ENCODE measurements at regions not wholly inside any gene's neighbourhood (a gene's known extent, or its start where the extent isn't known, plus 50 kb on each side); places are given as distances from the start of the nearest gene placed in this dataset.

GRCh38 chr1:172966844-172967540, 83.7 kb downstream of the TNFSF18 start:
- H3K9me3 ChIP-seq, result no peaks in the 10 kb centered on the region
- H3K4me1 ChIP-seq, result peaks cover 15% of the 10 kb centered on the region
- DNase-seq, result no peak
- no peaks in the 10 kb centered on the region for H3K36me3 ChIP-seq (replicated peaks in 1 of 2; ENCODE audit: insufficient read depth in 1 of 2, low read depth in 2 of 2)
- intact Hi-C loops (cut with DNase I), result no loop called here
- ATAC-seq, result no peak
- H3K4me3 ChIP-seq, result no peak overlapping the region
- H3K27me3 ChIP-seq, result no peaks in the 10 kb centered on the region
- TF ChIP-seq, protein P1, sequence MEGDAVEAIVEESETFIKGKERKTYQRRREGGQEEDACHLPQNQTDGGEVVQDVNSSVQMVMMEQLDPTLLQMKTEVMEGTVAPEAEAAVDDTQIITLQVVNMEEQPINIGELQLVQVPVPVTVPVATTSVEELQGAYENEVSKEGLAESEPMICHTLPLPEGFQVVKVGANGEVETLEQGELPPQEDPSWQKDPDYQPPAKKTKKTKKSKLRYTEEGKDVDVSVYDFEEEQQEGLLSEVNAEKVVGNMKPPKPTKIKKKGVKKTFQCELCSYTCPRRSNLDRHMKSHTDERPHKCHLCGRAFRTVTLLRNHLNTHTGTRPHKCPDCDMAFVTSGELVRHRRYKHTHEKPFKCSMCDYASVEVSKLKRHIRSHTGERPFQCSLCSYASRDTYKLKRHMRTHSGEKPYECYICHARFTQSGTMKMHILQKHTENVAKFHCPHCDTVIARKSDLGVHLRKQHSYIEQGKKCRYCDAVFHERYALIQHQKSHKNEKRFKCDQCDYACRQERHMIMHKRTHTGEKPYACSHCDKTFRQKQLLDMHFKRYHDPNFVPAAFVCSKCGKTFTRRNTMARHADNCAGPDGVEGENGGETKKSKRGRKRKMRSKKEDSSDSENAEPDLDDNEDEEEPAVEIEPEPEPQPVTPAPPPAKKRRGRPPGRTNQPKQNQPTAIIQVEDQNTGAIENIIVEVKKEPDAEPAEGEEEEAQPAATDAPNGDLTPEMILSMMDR (IDR thresholded peaks at IDR 0.05), result no peak
- no peak for TF ChIP-seq POLR2A (IDR thresholded peaks at IDR 0.05)
- no peak overlapping the region for H3K27ac ChIP-seq

GRCh38 chr1:172967936-172968335, 82.8 kb downstream of the TNFSF18 start:
- Histone ChIP-seq H3K27me3 (no peaks in the 10 kb centered on the region), H3K27ac (no peak overlapping the region), H3K36me3 (replicated peaks in 1 of 2; ENCODE audit: insufficient read depth in 1 of 2, low read depth in 2 of 2) (no peaks in the 10 kb centered on the region), H3K9me3 (no peaks in the 10 kb centered on the region), H3K4me1 (peaks cover 21% of the 10 kb centered on the region), H3K4me3 (no peak overlapping the region)
- intact Hi-C loops (cut with DNase I), result no loop called here
- TF ChIP-seq, protein P1 (IDR thresholded peaks at IDR 0.05), result no peak
- TF ChIP-seq POLR2A (IDR thresholded peaks at IDR 0.05), result no peak
- no peak for DNase-seq
- ATAC-seq, result no peak

DNA sequence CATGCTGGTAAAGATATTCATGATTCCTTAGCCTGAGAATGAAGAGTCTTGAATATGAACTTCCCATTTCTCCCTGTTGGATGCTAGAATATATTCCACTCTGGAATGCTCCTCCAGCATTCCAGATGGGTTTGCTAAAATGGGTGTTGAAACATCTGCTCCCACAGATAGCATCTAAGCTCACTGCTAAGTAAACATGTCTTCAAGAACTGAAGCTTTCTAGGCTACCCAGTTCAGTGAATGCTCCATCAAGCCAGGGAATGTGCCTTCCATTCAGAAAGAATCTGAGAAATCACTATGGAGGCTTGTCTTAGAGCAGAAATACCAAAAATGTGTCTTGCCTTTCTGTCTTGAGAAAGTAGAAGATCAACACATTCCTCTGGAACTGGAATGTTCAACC, 81.1 kb downstream of the TNFSF18 start:
- Histone ChIP-seq H3K4me3 (no peak overlapping the region), H3K4me1 (peaks cover 28% of the 10 kb centered on the region), H3K27me3 (no peaks in the 10 kb centered on the region), H3K27ac (no peak overlapping the region), H3K36me3 (replicated peaks in 1 of 2; ENCODE audit: insufficient read depth in 1 of 2, low read depth in 2 of 2) (no peaks in the 10 kb centered on the region), H3K9me3 (no peaks in the 10 kb centered on the region)
- DNase-seq (no peak), ATAC-seq (no peak)
- intact Hi-C loops (cut with DNase I), result no loop called here
- no peak for TF ChIP-seq POLR2A (IDR thresholded peaks at IDR 0.05)
- TF ChIP-seq, protein P1 (IDR thresholded peaks at IDR 0.05), result no peak

DNA sequence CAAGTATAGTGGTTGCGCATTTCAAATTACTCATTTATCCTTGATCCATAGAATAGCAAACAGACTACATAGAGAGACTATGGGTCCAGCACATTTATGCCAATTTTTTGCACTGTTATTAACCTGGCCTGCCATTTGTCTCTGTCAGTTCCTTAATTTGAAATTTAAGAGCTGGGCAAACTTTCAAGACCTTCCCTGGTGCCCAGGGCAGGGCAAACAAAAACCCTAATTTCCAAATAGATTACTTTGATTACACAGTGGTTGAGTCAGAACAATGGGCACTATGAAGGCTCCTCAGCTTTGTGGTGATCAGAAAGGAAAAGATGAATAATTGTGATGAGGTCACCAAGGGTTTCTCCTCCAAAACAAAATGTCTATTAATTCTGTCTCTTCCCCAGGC, 80.6 kb downstream of the TNFSF18 start:
- intact Hi-C loops (cut with DNase I), result no loop called here
- Histone ChIP-seq H3K4me3 (no peak overlapping the region), H3K27ac (no peak overlapping the region), H3K9me3 (no peaks in the 10 kb centered on the region), H3K36me3 (replicated peaks in 1 of 2; ENCODE audit: insufficient read depth in 1 of 2, low read depth in 2 of 2) (no peaks in the 10 kb centered on the region), H3K4me1 (peaks cover 28% of the 10 kb centered on the region), H3K27me3 (no peaks in the 10 kb centered on the region)
- DNase-seq (no peak), ATAC-seq (no peak)
- WGBS, 2 donors, result 100% methylated on average over 1 of the region's 1 CpG
- no peak for TF ChIP-seq POLR2A (IDR thresholded peaks at IDR 0.05)
- TF ChIP-seq, protein P1 (IDR thresholded peaks at IDR 0.05), result no peak

GRCh38 chr1:172971241-172971640, 79.5 kb downstream of the TNFSF18 start:
- WGBS, 2 donors, result 48 to 49% methylated on average over 4 of the region's 4 CpGs
- Histone ChIP-seq H3K27ac (no peak overlapping the region), H3K4me3 (no peak overlapping the region), H3K4me1 (peaks cover 36% of the 10 kb centered on the region), H3K9me3 (no peaks in the 10 kb centered on the region), H3K36me3 (replicated peaks in 1 of 2; ENCODE audit: insufficient read depth in 1 of 2, low read depth in 2 of 2) (no peaks in the 10 kb centered on the region), H3K27me3 (no peaks in the 10 kb centered on the region)
- DNase-seq (no peak), ATAC-seq (no peak)
- no peak for TF ChIP-seq POLR2A (IDR thresholded peaks at IDR 0.05)
- TF ChIP-seq, protein P1 (IDR thresholded peaks at IDR 0.05), result no peak
- intact Hi-C loops (cut with DNase I), result no loop called here
